ENCODE measurements at regions not wholly inside any gene's neighbourhood (a gene's known extent, or its start where the extent isn't known, plus 50 kb on each side); places are given as distances from the start of the nearest gene placed in this dataset.

DNA sequence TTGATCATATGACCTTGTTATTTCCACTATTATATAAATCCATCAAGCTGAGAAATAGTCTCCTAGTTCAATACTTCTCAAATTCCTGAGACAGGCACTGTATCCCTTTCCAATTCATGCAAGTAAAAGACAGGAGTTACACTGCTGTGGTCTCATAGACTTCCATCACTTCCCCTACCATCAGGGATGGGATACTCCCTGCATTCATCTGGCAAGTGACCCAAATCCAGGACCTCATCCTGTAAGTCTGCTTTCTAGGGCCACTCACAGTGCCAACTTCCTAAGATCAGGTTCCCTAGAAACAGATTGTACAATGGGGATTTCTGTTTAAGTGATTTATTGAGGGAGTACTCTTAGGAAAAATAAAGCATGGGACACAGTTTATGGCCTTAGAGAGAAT is 424.0 kb upstream of the CDH7 start:
- Mint-ChIP-seq H3K36me3 (ENCODE audit: low read depth) (no peaks in the 10 kb centered on the region), H3K9me3 (peaks cover 42% of the 10 kb centered on the region), H3K27ac (no peak overlapping the region), H3K4me1 (ENCODE audit: low read depth) (no peaks in the 10 kb centered on the region), H3K4me3 (no peak overlapping the region), H3K27me3 (ENCODE audit: insufficient read depth) (no peaks in the 10 kb centered on the region)
- TF ChIP-seq, protein P1, sequence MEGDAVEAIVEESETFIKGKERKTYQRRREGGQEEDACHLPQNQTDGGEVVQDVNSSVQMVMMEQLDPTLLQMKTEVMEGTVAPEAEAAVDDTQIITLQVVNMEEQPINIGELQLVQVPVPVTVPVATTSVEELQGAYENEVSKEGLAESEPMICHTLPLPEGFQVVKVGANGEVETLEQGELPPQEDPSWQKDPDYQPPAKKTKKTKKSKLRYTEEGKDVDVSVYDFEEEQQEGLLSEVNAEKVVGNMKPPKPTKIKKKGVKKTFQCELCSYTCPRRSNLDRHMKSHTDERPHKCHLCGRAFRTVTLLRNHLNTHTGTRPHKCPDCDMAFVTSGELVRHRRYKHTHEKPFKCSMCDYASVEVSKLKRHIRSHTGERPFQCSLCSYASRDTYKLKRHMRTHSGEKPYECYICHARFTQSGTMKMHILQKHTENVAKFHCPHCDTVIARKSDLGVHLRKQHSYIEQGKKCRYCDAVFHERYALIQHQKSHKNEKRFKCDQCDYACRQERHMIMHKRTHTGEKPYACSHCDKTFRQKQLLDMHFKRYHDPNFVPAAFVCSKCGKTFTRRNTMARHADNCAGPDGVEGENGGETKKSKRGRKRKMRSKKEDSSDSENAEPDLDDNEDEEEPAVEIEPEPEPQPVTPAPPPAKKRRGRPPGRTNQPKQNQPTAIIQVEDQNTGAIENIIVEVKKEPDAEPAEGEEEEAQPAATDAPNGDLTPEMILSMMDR (IDR thresholded peaks at IDR 0.05) = no peak
- DNase-seq = no peak

GRCh38 chr18:65322895-65323294 is 427.9 kb upstream of the CDH7 start:
- H3K9me3 Mint-ChIP-seq = peaks cover 44% of the 10 kb centered on the region
- H3K27ac Mint-ChIP-seq = no peak overlapping the region
- H3K4me3 Mint-ChIP-seq = no peak overlapping the region
- TF ChIP-seq, protein P1 (IDR thresholded peaks at IDR 0.05) = no peak
- no peak for DNase-seq
- H3K36me3 Mint-ChIP-seq (ENCODE audit: low read depth) = no peaks in the 10 kb centered on the region
- no peaks in the 10 kb centered on the region for H3K27me3 Mint-ChIP-seq (ENCODE audit: insufficient read depth)
- no peaks in the 10 kb centered on the region for H3K4me1 Mint-ChIP-seq (ENCODE audit: low read depth)

DNA sequence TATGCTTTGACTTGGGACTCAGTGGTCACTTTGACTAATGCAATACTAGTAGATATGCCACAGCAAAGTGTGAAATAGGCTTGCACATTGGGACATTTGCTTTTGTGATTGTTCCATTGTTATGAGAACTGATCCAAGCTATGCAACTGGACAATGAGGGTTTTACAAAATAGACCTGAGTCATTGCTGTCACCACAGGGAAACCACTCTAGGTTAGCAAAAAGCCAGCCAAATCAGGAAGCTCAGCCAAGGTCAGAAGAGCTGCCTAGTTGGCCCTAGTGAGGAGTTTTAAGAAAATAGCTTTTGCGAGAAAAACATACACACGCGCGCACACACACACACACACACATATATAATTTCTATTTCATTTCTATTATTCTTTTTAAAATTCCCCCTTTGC is 452.4 kb upstream of the CDH7 start:
- Mint-ChIP-seq H3K4me1 (ENCODE audit: low read depth) (no peaks in the 10 kb centered on the region), H3K27ac (no peak overlapping the region), H3K27me3 (ENCODE audit: insufficient read depth) (no peaks in the 10 kb centered on the region; the same call in 1 of the 2 replicates), H3K36me3 (ENCODE audit: low read depth) (no peaks in the 10 kb centered on the region), H3K9me3 (peaks cover 15% of the 10 kb centered on the region), H3K4me3 (no peak overlapping the region)
- TF ChIP-seq, protein P1 (IDR thresholded peaks at IDR 0.05) = no peak
- DNase-seq = no peak

DNA sequence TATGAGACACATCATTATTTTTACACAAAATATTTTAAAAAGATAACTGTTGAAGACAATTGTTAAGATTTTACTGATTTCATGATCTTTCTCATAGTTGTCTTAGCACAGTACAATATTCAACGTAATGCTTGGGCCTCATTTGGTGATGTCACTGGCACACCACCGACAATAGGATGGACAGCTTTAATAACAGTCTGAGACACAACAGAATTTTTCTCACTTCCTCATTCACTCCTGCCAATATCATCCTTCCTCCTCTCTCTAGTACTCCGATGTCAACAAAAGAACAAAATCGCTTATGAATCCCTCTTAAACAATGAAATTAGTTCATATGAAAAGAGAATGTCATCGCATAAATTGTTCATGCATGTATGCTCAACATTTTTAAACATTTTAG is 461.9 kb upstream of the CDH7 start:
- Mint-ChIP-seq H3K36me3 (ENCODE audit: low read depth) (no peaks in the 10 kb centered on the region), H3K9me3 (peaks cover 31% of the 10 kb centered on the region), H3K4me3 (no peak overlapping the region), H3K27ac (no peak overlapping the region), H3K27me3 (ENCODE audit: insufficient read depth) (no peaks in the 10 kb centered on the region), H3K4me1 (ENCODE audit: low read depth) (no peaks in the 10 kb centered on the region)
- TF ChIP-seq, protein P1 (IDR thresholded peaks at IDR 0.05) = no peak
- no peak for DNase-seq

GRCh38 chr18:65287652-65288051 is 463.2 kb upstream of the CDH7 start:
- no peaks in the 10 kb centered on the region for H3K4me1 Mint-ChIP-seq (ENCODE audit: low read depth)
- TF ChIP-seq, protein P1 (IDR thresholded peaks at IDR 0.05) = no peak
- H3K27ac Mint-ChIP-seq = no peak overlapping the region
- DNase-seq = no peak
- H3K36me3 Mint-ChIP-seq (ENCODE audit: low read depth) = no peaks in the 10 kb centered on the region
- no peak overlapping the region for H3K4me3 Mint-ChIP-seq
- peaks cover 35% of the 10 kb centered on the region for H3K9me3 Mint-ChIP-seq
- no peaks in the 10 kb centered on the region for H3K27me3 Mint-ChIP-seq (ENCODE audit: insufficient read depth)

GRCh38 chr18:65282096-65282495 is 468.7 kb upstream of the CDH7 start:
- Mint-ChIP-seq H3K4me3 (no peak overlapping the region), H3K27ac (no peak overlapping the region), H3K4me1 (ENCODE audit: low read depth) (no peaks in the 10 kb centered on the region), H3K27me3 (ENCODE audit: insufficient read depth) (no peaks in the 10 kb centered on the region), H3K9me3 (peaks cover 37% of the 10 kb centered on the region), H3K36me3 (ENCODE audit: low read depth) (peaks cover 9% of the 10 kb centered on the region; the same call in 1 of the 2 replicates)
- DNase-seq = no peak
- TF ChIP-seq, protein P1 (IDR thresholded peaks at IDR 0.05) = no peak
